ENCODE measurements at regions not wholly inside any gene's neighbourhood (a gene's known extent, or its start where the extent isn't known, plus 50 kb on each side); places are given as distances from the start of the nearest gene placed in this dataset.

DNA sequence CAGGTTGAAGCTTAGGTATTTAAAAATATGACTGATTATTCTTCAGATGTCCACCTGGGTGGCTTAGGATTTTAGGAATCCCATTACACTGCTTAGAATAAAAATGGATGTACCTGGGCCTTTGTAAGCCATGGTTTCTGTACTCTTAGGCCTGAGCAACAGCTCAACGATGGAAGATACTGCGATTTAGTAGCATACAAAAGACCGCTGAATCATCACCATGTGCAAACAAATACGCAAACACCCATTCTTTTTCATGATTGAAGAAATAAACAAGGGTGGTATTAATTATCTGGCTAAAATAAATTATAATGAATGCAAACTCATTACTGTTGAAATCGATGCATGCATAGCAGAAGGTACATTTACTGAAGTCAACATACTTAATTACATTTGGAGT lies 188.9 kb downstream of the ZNF330 start:
- DNase-seq: no peak

DNA sequence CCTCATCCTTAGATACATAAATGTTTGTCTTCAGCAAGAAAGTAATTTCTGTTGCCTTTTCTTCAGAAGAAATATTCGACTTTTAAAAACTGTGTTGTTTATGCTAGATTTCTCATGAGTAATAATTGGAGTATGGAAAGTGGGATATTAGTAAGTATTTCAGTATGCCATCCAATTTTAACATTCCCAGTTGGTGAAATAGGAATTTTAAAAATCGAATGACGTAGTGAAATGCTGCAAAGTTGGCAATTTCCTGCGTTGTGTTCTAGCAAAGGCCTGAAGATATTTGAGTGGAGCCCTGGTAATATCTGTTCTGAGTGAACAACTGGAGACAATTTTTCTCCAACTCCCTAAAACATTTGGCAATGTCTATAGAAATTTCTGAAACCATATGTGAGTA lies 190.1 kb downstream of the ZNF330 start:
- DNase-seq: no peak

DNA sequence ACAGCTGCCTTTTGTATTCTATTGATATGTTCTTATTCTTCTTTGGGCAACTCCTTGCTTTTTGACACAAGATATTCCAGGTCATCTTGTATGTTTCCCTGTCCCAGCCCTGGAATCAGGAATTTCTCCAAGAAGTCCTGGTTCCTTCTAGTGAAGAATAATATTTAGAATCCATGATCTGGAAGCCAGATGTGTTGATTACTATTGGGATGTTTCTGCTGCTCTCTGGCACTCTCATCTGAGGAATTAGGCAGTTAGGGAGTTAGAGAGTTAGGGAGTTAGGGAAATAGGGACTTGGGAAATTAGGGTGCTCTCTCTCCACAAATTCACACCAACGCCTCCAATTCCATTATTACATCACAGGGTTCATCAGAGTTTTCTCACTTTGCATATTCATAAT lies 191.2 kb downstream of the ZNF330 start:
- DNase-seq: no peak

DNA sequence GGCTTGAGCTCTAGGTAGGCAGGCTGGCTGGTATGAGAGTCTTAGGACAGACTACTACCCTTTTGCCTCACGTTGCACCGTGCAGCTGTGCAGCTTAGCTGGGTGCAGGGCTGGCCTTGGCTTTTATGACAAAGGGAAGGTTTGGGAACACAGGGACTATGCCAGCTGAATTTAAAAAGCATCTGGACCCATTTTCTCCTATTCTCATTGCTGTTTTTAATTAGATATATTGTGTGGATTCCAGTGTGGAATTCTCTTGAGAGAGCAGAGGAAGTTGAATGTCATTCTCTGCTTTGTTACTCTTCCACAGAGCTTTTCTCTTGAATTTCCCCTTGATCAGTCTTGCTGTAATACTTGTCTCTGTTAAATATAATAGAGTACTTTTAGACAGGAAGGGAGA lies 192.7 kb downstream of the ZNF330 start:
- DNase-seq: no peak

DNA sequence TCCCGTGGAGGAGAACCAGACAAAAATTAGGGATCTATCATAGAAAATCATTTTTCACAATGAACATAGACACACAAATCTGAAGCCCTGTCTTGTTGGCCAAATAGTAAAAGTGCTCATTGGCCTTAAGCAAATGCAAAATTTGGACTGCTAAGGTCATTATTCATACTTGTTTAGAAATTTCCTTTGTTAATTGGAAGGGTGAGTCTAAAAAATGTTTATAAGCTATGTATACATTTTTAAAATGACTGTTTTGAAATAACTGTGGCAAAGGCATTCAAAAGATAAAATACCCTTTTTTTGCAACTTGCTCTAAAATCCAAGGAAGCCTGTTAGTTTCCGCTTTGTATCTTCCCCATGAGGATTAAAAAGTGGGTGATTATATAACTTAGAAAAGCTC lies 195.0 kb downstream of the ZNF330 start:
- DNase-seq: no peak

DNA sequence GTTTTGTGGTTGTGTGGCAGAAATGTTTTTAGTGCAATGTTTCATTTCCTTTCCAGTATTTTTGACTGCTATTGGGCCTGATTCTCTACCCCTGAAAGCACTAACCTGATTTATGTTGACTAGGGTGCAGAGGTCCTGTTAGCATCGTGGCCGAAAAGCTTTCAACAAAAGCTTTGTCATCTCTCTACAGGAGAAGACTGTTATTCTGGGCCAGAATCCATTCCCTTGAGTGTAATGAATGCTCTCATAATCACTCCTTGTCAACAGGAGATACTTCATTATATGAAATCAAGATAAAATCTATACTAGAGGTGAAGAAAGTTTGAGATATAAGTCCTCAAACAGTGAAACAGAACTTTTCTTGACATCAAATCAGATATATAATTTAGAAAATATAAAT lies 195.5 kb downstream of the ZNF330 start:
- no peak for DNase-seq

DNA sequence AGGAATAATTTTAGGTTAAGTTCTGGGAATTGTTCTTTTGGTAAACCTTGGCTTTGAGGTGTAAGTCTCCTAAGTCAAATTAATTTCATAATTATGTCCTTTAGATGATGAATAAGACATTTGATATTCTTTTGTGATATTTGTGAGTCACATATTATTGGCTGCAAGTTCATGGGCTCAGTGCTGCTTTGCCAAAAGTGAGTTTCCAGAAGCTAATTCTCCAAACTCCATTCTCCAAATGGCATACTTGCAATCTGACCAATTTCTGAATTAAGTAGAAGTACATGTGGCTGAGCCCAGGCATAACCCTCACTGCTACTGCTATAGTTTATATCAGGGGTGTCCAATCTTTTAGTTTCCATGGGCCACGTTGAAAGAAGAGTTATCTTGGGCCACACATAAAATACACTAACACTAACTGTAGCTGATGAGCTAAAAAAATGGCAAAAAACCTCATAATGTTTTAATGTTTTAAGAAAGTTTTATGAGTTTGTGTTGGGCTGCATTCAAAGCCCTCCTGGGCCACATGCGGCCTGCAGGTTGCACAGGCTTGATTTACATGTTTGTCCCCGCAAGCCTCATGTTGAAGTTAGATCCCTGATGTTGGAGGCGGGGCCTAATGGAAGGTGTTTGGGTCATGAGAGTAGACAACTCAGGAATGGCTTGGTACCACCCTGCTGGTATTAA lies 196.1 kb downstream of the ZNF330 start:
- no peak for DNase-seq

DNA sequence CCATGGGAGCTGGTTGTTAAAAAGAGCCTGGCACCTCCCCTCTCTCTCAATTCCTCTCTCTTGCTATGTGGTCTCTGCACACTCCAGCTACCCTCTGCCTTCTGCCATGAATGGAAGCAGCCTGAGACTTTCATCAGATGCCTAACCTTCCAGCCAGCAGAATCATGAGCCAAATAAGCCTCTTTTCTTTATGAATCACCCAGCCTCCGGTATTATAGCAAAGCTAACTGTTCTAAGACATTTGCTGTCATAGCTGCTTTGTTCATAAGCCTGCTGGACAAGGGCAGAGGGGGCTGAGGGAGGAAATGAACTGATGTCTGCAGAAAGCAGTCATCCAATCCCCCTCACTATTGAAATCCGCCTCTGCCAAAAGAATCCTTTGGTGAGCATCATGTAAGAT lies 196.7 kb downstream of the ZNF330 start:
- no peak for DNase-seq

DNA sequence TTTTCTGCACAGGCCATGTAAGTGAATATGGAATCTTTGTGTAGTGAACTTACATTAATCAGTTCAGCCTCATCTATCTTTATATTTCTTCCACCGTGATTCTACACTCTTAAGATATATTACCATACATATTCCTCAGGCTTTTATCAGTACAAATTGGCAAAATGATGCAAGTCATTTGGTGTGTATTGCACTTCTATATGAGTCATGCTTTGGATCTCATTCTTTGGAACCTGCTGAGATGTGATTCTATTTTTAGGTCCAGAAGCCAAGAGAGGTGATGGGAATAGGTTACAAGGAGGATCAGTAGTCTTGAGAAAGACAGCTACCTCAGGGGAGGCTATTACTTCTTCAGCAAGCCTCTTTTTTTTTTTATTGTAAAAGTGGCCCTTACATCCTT lies 204.4 kb downstream of the ZNF330 start:
- DNase-seq: no peak

DNA sequence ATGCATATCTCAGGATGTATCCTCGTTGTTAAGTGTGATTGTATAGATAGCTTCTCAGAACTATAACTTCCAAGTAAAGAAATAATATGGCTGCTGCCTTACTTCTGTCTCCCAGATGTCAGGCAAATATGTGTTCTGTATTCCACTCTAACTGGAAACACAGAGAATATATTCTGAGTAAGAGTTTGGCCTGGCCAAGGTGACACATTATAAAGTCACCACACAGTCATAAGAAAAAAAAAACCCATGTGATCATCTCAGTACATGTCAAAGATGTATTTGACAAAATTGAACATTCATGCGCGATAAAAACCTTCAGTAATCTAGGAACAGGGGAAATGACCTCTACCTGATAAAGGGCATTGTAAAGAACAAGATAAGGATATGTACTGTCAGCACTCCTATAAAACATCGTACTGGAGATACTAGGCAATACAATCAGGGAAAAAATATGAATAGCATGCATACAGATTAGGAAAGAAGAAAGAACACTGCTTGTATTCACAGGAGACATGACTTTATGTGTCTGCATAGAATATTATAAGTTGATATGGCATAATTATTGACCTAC lies 207.1 kb downstream of the ZNF330 start:
- DNase-seq: no peak

DNA sequence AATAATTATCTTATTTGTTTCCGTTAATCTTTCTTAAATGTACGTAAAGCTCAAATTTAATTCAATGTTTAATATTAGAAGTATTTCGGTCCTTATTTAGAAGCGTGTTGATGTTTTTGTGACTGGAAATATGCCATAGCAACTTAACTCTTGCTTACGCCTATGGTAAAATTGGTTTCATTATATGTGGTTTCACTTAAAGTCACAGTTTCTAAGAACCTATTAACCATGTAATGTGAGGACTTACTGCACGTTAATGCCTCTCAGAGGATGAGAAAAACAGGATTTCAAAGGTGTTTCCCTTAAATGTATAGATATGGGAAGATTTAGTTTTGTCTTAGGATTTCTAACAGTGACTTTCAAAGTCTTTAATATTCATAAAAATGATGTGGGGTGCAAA lies 206.4 kb upstream of the IL15 start:
- DNase-seq: no peak

DNA sequence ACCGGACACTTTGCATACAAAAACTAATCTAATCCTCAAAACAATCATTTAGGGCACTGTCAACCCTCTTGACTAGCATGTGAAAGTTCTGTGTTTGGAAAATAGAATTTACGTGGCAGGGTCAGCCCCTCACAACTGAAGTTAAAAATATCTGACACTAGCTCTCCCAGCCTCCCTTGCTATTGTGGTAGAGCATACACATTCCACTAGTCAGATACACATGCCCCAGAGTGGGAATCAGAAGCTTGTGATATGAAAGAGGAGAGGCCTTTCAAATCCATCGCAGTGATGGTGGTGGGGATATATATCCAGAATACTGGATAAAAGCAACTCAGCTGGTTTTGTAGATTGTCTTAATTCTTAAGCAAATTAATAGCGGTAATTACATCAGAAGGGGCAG lies 205.7 kb upstream of the IL15 start:
- DNase-seq: no peak

DNA sequence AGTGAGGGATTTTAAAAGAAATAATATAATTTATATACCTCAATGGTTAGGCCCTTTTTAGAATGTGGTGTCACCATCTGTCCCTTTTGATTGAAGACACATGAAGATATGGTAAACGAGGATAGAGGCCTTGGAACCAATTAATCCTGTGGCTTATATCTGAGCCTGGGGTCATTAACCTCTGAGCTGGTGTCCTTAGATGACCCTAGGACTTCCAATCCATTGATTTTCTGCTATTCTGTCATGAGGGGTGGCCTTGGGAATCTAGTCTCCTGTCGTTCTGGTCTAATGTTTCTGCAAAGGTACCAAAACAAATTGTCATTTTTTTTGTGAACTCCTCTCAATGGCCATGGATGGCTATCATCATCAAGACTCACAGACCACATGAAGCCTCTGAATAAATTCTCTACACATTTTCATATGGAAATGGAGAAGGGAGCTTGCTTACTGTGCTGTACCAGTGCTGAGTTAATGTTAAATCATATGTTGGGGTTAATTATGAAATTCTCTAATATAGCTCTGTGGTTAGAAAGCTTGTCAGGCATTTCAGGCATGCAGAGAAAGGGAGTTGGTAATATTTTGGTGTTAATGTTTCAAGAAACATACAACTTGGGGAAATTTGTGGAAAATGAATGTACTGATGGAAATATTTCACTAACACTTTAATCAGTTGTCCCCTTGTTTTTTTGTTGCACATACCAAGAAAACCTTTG lies 204.2 kb upstream of the IL15 start:
- no peak for DNase-seq

DNA sequence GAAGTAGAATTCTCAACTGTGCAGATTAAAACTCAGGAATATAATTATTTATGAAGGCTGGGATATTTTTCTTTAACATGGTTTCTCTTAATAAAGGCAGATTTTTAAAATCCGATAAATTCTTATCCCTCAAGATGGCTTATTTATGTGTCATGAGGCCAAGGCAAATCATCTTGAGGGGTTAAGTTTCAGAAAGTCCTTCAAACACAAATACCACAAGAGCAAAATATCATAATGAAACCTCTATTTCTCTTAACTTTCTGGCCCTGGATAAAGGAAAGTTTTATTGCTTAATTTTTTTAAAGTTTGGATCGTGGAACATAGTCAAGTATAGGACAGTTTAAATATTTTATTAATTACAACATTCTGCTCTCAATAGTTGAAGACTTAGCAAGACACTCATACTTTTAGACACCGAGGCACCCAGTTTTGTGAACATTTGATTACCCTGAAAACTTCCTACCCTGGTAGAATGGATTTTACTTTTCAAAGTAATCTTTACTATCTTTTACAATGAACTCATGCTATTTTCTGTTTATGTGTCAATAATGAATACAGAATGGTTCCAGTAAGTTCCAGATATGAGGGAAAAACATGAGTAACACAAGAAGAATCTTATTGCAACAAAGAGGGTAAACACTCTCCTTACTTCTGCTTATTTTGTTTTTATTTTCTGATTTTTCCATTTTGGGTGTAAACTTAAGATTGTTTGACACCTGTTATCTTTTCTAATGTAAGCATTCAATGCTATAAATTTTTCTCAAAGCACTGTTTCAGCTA lies 200.7 kb upstream of the IL15 start:
- no peak for DNase-seq

DNA sequence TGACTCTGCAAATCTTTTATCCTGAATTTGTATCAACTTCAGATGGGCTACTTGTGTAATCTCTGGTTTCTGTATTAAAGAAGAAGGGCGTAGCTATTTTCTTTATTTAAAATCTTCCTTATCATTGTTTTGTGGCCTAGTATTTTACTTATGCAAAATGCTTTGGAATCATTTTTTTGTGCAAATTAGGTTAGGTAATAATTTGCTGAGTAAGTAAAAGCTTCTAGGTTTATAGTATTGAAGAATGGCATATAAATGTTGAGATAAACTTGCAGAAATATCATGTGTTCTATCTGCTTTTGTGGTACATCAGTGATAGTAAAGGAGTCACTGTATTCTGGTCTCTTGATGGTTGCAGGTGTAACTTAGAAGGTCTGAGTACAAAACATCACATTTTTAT lies 197.2 kb upstream of the IL15 start:
- DNase-seq: no peak

DNA sequence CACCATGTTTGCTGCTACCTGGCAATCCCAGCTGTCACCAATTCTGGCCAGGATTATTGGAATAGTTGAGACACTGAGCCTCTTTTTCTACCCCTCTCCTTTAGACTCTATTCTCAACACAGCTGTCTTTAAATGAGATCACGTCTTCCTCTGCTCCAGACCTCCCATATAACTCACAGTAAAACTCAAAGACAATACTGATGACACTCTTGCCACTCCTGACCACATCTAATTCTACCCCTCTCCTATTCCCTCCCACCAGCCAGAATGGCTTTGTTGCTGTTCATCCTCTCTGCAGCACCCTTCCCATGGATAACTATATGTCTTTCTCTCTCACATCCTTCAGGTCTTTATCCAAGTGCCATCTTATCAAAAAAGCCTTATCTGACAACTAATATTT lies 188.6 kb upstream of the IL15 start:
- DNase-seq: no peak

DNA sequence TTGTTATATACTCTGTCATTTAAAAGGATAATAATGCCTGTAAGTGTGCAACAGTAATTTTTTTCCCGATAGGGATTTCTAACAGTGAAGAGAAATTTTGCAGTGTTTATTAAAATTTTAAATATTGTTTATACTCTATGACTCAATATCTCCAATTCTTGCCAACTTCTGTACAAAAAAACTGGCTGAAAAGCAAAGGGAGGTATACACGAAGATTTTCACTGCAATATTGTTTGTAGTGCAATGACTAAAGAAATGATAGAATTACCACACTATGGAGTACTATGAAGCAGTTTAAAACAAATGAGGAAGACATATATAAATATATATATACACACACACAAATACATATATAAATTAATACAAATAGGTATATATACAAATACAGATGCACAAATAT lies 187.9 kb upstream of the IL15 start:
- no peak for DNase-seq

DNA sequence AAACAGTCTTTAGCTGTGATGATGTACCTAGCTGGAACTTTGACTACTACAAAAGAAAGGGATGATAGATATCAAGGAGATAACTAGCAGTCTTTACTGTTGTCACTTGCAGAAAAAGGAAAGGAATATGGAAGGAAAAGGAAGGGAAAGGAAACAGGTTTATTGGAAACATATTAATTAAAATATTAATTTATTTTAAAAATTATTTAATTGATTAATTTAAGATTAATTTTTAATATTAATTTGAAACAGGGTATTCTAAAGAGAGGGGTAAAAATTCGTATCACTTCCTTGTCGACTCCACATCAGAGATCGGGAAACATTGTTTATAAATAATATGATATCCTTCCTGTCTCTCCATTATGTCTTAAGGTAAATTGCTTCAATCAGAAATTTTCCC lies 186.5 kb upstream of the IL15 start:
- no peak for DNase-seq

DNA sequence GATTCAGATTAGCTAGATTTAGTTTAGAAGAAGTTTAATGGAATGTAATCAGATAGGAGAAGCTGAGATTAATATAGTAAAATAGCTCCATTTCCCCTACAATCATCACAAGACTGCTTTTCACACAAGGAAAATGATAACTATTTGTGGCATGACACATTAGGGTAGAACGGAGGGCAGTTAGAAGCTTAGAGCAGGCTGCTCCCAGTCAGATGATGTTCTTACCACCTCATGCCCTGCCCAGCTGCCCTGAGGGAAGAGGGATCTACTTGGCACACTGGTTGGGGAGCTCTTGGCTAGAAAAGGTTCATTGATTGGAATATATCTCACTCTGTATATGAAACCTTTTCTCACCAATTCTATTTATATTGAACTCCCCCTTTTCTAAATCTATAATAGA lies 180.7 kb upstream of the IL15 start:
- no peak for DNase-seq

DNA sequence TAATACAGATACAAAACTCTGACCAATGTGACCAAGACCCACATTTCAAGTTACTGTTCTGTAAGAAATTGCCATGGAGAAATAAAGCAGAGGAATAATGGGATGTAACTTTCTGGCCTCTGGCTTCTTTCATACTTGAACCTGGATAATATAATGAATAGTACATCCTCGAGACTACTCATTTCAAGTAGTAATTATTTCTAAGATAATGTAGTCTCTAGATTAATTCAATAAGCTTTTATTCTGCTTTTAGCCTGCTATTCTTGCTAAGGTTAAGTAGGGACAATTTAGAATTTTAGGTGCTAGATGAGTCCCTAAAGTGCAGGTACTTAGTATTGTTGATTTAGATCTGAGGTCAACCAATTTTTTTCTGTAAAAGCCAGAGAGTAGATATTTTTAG lies 178.7 kb upstream of the IL15 start:
- DNase-seq: no peak

DNA sequence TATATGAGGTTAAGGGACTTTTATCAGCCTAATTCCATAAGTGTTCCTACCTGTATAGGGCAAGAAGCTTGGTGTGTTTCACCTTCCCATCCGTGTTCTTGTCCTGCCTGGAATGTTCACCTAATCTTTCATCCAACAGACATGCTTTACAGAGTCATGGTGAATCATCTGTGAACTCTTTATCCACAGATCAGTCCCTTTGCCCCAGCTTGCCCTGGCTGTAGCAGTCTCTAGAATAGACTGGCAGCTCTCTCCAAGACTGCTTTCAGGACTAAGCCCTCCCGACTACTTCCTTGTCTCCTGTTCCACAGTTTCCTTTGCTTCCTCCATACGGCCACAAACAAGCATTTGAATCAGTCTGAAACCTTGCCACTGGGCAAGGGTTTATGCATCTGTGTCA lies 177.9 kb upstream of the IL15 start:
- DNase-seq: no peak

DNA sequence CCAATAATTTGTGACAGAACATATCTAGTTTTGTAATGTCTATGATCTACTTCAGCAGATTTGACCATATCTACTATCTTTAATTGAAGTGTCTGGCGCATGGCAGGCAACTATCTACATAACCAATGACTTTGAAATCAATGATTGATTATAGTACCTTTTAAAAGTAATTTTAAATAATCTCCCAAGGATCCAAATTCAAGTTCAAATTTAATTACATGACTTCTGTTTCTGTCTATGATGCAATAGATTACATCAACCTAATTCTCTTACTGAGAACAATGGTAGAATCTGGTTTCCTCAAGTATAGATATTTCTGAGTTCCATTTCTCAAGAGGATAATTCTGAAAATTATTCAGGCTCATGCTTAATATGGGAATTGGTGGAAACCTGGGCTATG lies 177.4 kb upstream of the IL15 start:
- no peak for DNase-seq

DNA sequence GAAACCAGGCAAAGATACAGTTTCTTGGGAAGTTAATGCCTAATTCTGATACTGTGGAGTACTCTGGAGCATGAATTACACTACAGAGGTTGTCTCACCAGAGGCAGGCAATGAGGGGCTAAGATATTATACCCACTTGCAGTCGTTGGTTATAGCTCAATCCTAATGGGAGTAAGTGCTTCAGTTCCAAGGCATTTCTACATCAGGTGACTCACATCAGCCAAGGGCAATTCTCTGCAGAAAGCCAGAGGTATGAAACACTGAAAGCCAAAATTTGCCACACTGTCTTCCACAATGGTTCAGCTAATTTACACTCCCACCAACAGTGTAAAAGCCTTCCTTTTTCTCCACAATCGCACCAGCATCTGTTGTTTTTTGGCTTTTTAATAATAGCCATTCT lies 174.0 kb upstream of the IL15 start:
- no peak for DNase-seq

DNA sequence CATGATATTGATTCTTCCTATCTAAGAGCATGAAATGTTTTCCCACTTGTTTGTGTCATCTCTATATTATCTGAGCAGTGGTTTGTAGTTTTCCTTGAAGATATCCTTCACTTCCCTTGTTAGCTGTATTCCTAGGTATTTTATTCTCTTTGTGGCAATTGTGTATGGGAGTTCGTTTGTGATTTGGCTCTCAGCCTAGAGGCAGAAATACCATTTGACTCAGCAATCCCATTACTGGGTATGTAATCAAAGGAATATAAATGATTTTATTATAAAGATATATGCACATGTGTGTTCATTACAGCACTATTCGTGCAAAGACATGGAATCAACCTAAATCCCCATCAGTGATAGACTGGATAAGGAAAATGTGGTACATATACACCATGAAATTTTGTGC lies 172.7 kb upstream of the IL15 start:
- DNase-seq: no peak

Measured in GOT3 (cell line).